HG03095 (cell line): ENCODE measurements at regions not wholly inside any gene's neighbourhood (a gene's known extent, or its start where the extent isn't known, plus 50 kb on each side); places are given as distances from the start of the nearest gene placed in this dataset.

Experiments used
- ATAC-seq: cut with Tn5 transposase; IDR thresholded peaks from one replicate; pipeline ENCODE4 v1.9.1; 2021; ENCODE audit warnings: moderate library complexity; ENCODE audit not compliant: unreplicated experiment

GRCh38 chr7:46839651-46840050 lies 742.3 kb downstream of the TNS3 start:
- no peak for ATAC-seq

- ATAC-seq: no peak
These were observed 743.4 kb downstream of the TNS3 start for GRCh38 chr7:46838463-46838862.

GRCh38 chr7:46835556-46835955 lies 746.4 kb downstream of the TNS3 start:
- no peak for ATAC-seq

GRCh38 chr7:46834921-46835320 lies 747.0 kb downstream of the TNS3 start:
- no peak for ATAC-seq

GRCh38 chr7:46833197-46833596 lies 748.7 kb downstream of the TNS3 start:
- no peak for ATAC-seq

GRCh38 chr7:46832136-46832535 lies 749.8 kb downstream of the TNS3 start:
- ATAC-seq: no peak

- no peak for ATAC-seq
These were observed 762.1 kb downstream of the TNS3 start for GRCh38 chr7:46819819-46820218.

- no peak for ATAC-seq
These were observed 767.2 kb downstream of the TNS3 start for GRCh38 chr7:46814516-46815250.

- ATAC-seq: no peak
These were observed 769.7 kb downstream of the TNS3 start for GRCh38 chr7:46812101-46812675.

- ATAC-seq: no peak
These were observed 770.4 kb downstream of the TNS3 start for GRCh38 chr7:46811529-46811928.

GRCh38 chr7:46810986-46811385 lies 770.9 kb downstream of the TNS3 start:
- ATAC-seq: no peak

GRCh38 chr7:46809886-46810285 lies 772.0 kb downstream of the TNS3 start:
- no peak for ATAC-seq

- ATAC-seq: no peak
These were observed 775.1 kb downstream of the TNS3 start for GRCh38 chr7:46806856-46807255.

GRCh38 chr7:46802479-46802878 lies 779.4 kb downstream of the TNS3 start:
- no peak for ATAC-seq

- ATAC-seq: no peak
These were observed 790.7 kb downstream of the TNS3 start for GRCh38 chr7:46791188-46791587.

- no peak for ATAC-seq
These were observed 794.9 kb downstream of the TNS3 start for GRCh38 chr7:46786995-46787394.

GRCh38 chr7:46786221-46786954 lies 795.5 kb downstream of the TNS3 start:
- ATAC-seq: no peak

GRCh38 chr7:46784732-46785131 lies 797.2 kb downstream of the TNS3 start:
- ATAC-seq: no peak

- no peak for ATAC-seq
These were observed 799.9 kb downstream of the TNS3 start for GRCh38 chr7:46781901-46782439.

- ATAC-seq: no peak
These were observed 805.1 kb downstream of the TNS3 start for GRCh38 chr7:46776790-46777189.

- no peak for ATAC-seq
These were observed 806.1 kb downstream of the TNS3 start for GRCh38 chr7:46775776-46776175.

- no peak for ATAC-seq
These were observed 806.9 kb downstream of the TNS3 start for GRCh38 chr7:46775020-46775419.
